Left lung (tissue), 4 donors: ENCODE measurements at regions not wholly inside any gene's neighbourhood (a gene's known extent, or its start where the extent isn't known, plus 50 kb on each side); places are given as distances from the start of the nearest gene placed in this dataset.

Source experiments
- ATAC-seq: fragments of 200-7000 bp; cut with Tn5 transposase; one replicate; pipeline ENCODE4 v1.9.1; 2020; ENCODE audit warnings: moderate library complexity
- DNase-seq, 4 donors: peaks; one replicate each; pipeline ENCODE4 v3.0.0-alpha.2; 2013 to 2020
- H3K27ac ChIP-seq, 2 donors: fragments of 200-600 bp; sonication (generic) in 1 of 2; one replicate each; pipeline versions ENCODE4 v1.5.0 to v1.8.0; 2020 to 2021
- H3K27me3 ChIP-seq, 2 donors: fragments of 200-600 bp; sonication (generic) in 1 of 2; one replicate each; pipeline versions ENCODE4 v1.5.0 to v1.8.0; 2020 to 2021
- H3K36me3 ChIP-seq, 2 donors: fragments of 200-600 bp; sonication (generic) in 1 of 2; one replicate each; pipeline versions ENCODE4 v1.5.0 to v1.8.0; 2020 to 2021
- H3K4me1 ChIP-seq, 2 donors: fragments of 200-600 bp; one replicate each; pipeline ENCODE4 v1.8.0; 2021
- H3K4me3 ChIP-seq, 2 donors: fragments of 200-600 bp; sonication (generic) in 1 of 2; one replicate each; pipeline versions ENCODE4 v1.5.0 to v1.8.0; 2020 to 2021; ENCODE audit warnings: mild to moderate bottlenecking in 1 of 2
- H3K9me3 ChIP-seq, 2 donors: fragments of 200-600 bp; sonication (generic) in 1 of 2; one replicate each; pipeline versions ENCODE4 v1.5.0 to v1.8.0; 2020 to 2021
- intact Hi-C, 2 donors: fragments of 100-400 bp; cut with DNase I; formaldehyde crosslinking; loops; one replicate each; pipeline versions ENCODE4 v1.11.2 to v1.14.2; 2022
- TF ChIP-seq, protein P1 (sequence below), 2 donors: fragments of 200-600 bp; sonication (generic) in 1 of 2; IDR thresholded peaks; one replicate each; pipeline versions ENCODE4 v1.5.0 to v1.8.0; 2021; ENCODE audit warnings: antibody characterized with exemption in 2 of 2
- donor health status: DM: no; HTN: yes; CAD: no.
- donor health status: DM: no; HTN: no; CAD: no.

- intact Hi-C loops = no loop called here
- Histone ChIP-seq H3K36me3 (no peaks in the 10 kb centered on the region), H3K9me3 (no peaks in the 10 kb centered on the region), H3K4me3 (no peak overlapping the region), H3K4me1 (no peaks in the 10 kb centered on the region), H3K27ac (no peak overlapping the region), H3K27me3 (no peaks in the 10 kb centered on the region)
- ATAC-seq (no peak), DNase-seq (no peak)
- TF ChIP-seq, protein P1, sequence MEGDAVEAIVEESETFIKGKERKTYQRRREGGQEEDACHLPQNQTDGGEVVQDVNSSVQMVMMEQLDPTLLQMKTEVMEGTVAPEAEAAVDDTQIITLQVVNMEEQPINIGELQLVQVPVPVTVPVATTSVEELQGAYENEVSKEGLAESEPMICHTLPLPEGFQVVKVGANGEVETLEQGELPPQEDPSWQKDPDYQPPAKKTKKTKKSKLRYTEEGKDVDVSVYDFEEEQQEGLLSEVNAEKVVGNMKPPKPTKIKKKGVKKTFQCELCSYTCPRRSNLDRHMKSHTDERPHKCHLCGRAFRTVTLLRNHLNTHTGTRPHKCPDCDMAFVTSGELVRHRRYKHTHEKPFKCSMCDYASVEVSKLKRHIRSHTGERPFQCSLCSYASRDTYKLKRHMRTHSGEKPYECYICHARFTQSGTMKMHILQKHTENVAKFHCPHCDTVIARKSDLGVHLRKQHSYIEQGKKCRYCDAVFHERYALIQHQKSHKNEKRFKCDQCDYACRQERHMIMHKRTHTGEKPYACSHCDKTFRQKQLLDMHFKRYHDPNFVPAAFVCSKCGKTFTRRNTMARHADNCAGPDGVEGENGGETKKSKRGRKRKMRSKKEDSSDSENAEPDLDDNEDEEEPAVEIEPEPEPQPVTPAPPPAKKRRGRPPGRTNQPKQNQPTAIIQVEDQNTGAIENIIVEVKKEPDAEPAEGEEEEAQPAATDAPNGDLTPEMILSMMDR (IDR thresholded peaks at IDR 0.05) = no peak
Measured at GRCh38 chr3:160616311-160616710, 50.9 kb upstream of the KPNA4 start.
